ENCODE measurements at regions not wholly inside any gene's neighbourhood (a gene's known extent, or its start where the extent isn't known, plus 50 kb on each side); places are given as distances from the start of the nearest gene placed in this dataset.

DNA sequence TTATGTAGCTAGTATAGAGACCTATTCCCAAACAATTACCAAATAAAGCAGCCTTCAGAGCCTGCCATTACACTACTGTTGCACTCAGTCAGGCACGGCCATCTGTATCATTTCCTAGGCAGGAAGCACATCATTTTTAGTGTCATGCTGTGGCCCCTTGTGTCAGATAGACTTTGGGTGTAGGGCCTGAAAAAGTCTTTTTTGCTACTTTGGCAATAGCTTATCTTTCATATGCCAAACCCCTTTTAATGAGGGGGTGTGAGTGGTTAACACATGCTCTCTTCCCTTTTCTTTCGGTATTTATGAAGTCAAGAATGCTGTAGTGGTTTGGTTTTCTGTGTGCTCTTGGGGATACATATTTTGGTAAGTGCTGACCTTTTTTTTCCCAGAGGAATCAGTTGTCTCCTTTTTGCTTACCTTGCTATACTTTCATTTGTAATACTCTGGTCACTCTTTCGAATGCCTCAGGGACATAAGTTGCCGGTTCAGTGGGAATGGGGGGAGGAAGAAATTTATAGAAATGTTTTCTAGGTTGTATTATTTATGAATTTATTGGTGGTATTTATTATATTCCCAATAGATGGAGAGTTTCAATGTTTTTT, 209.8 kb downstream of the CSNK1G3 start:
- no peak for TF ChIP-seq POLR2A (IDR thresholded peaks at IDR 0.05)
- TF ChIP-seq, protein P1, sequence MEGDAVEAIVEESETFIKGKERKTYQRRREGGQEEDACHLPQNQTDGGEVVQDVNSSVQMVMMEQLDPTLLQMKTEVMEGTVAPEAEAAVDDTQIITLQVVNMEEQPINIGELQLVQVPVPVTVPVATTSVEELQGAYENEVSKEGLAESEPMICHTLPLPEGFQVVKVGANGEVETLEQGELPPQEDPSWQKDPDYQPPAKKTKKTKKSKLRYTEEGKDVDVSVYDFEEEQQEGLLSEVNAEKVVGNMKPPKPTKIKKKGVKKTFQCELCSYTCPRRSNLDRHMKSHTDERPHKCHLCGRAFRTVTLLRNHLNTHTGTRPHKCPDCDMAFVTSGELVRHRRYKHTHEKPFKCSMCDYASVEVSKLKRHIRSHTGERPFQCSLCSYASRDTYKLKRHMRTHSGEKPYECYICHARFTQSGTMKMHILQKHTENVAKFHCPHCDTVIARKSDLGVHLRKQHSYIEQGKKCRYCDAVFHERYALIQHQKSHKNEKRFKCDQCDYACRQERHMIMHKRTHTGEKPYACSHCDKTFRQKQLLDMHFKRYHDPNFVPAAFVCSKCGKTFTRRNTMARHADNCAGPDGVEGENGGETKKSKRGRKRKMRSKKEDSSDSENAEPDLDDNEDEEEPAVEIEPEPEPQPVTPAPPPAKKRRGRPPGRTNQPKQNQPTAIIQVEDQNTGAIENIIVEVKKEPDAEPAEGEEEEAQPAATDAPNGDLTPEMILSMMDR (IDR thresholded peaks at IDR 0.05), result no peak
